ENCODE measurements at regions not wholly inside any gene's neighbourhood (a gene's known extent, or its start where the extent isn't known, plus 50 kb on each side); places are given as distances from the start of the nearest gene placed in this dataset.
A peak's percentile ranks its signal among the peaks of the same experiment; 100 is the strongest.
"Not testable (repeated sequence)": the region's sequence is repeated elsewhere in the genome, so short reads cannot be mapped to it uniquely, and the experiment has no call there.

- DNase-seq (ENCODE audit: low read depth) = no peak
These were observed 524.8 kb upstream of the MAN1A1 start for GRCh38 chr6:119874381-119874780.

- DNase-seq (ENCODE audit: low read depth) = no peak
These were observed 523.5 kb upstream of the MAN1A1 start for GRCh38 chr6:119873107-119873506.

- no peak for DNase-seq (ENCODE audit: low read depth)
These were observed 522.0 kb upstream of the MAN1A1 start for GRCh38 chr6:119871520-119871919.

GRCh38 chr6:119865466-119866350 is 516.1 kb upstream of the MAN1A1 start:
- no peak for DNase-seq (ENCODE audit: low read depth)

DNA sequence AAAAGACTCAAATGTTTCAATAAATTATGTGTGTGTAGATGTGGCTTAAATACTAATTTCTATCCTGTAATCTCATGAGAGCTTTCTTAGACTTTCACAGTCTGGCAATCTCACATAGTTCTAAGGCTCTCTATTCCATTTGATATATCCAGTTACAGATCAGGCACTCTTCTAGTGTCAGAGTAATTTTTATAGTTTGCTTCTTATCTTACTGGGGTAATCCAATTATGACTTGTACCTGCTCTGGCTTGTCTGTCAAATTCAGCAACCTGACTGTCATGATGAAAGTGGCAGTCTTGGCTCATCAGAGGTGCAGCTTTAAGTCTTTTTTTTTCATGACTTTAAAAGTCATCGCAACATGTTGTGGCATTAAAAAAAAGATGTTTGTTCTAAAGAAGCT is 513.2 kb upstream of the MAN1A1 start:
- DNase-seq (ENCODE audit: low read depth) = no peak

DNA sequence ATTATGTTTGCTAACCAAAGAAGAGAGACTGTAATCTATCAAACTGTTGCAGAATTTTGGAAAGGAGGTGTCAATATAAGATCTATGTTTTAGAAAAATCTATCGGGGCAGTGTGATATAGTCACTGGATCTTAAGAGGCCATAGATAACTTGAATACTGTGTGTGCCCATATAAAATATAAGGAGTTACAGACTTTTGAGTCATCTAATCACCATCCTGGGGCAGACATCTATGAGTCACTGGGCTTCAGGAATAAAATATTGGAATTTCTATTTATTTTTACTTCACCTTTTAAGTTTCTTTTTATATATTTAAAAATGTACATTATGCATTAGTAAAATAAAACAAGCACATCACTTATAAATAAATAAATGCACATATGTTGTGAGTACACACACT is 509.3 kb upstream of the MAN1A1 start:
- DNase-seq (ENCODE audit: low read depth) = no peak

- DNase-seq (ENCODE audit: low read depth) = peak; percentile 5
These were observed 506.6 kb upstream of the MAN1A1 start for GRCh38 chr6:119856136-119856535.

GRCh38 chr6:119848696-119849095 is 499.1 kb upstream of the MAN1A1 start:
- DNase-seq (ENCODE audit: low read depth) = no peak

DNA sequence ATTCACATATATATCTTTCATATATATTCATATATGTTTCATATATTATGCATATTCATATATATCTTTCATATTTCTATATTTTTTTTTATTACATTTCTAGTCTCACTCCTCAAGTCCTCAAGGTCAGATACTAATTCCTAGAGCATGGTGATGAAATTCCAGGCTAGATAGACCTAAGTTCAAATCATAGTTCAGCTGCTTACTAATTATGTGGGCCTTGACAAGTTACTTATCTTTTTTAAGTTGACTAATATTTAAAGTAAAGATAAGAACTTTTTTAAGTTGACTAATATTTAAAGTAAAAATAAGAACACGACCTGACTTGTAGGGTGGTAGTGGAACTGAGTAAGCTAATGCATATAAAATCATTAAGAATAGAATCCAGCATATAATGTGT is 495.6 kb upstream of the MAN1A1 start:
- DNase-seq (ENCODE audit: low read depth) = no peak

- no peak for DNase-seq (ENCODE audit: low read depth)
These were observed 494.8 kb upstream of the MAN1A1 start for GRCh38 chr6:119844387-119844786.

- DNase-seq (ENCODE audit: low read depth) = no peak
These were observed 492.6 kb upstream of the MAN1A1 start for GRCh38 chr6:119842191-119842590.

DNA sequence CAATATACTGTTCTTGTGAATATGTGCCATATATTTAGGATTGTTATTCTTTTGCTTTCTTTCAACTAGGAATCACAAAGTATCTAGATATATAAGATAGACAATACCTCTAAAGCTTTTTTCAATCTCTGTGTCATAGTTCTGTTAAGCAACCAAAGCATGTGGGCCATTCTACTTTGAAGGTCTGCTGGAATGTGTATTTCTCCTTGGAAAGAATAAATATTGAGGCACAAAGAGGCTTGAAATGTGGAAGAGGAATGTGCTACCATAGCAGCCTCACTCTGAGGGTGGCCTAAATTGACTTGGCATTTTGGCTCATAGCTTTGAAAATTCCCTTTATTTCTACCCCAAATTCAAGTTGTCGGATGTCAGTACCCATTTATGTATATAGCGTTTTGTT is 488.5 kb upstream of the MAN1A1 start:
- DNase-seq (ENCODE audit: low read depth) = no peak

DNA sequence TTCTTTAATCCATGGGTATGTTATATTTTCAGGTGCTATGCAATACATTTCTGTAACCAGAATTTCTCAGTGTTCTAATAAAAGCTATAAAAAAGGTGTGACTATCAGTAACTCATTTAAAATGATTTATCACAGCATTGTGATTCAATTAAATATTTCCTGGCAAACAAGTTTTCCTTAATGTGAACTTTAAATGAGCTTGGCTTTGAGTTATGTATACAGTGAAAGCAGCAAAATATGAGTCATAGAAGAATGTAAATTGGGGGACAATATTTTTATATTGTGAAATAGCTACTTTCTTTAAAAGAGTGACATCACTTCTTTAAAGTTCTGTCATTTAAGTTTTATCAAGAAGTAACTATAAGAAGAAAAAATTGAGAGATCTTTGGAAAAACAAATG is 484.9 kb upstream of the MAN1A1 start:
- DNase-seq (ENCODE audit: low read depth) = no peak

DNA sequence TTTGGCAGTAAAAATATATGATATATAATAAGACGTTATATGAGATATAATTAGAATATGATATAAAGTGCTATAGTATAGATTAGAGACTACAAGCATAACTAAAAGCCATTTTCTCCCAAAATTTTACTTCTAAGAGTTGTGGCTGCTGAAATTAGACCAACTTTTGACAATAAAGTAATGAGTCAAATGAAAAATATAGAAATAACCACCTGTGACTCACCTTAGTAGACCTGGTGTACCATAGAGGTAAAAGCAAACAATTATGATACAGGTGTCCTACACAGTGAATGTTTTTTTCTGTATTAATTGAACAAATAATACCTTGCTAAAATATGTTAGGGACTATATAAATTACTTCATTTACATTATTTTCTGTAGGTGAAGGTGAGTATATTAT is 482.9 kb upstream of the MAN1A1 start:
- DNase-seq (ENCODE audit: low read depth) = no peak

DNA sequence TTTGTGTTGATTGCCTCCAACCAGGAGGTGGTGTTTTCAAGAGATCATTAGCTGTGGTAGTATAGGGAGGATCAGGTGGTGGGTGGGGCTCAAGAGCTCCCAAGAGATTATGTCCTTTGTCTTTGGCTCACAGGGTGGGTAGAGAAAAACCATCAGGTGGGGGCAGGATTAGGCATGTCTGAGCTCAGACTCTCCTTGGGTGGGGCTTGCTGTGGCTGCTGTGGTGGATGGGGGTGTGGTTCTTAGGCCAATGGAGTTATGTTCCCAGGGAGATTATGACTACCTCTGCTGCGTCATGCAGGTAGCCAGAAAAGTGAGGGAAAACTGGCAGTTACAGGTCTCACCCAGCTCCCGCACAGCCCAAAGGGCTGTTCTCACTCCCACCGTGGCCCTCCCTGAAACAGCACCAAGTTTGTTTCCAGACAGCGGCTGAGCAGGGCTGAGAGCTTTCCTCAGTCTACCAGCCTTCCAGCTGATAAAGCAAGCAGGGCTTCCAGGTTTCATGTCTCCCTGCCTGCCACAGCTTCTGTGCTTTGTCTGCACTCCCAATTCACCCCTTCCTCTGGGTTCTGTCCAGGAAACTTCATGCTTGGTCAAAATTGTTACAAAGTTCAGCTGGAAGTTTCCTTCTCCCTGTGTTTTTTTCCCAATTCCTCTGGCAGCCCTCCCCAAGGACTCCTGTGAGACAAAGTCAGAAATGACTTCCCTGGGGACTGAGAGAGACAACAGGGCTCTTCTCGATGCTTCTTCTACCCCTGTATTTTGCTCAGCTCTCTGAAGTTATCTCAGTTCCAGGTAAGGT is 481.1 kb upstream of the MAN1A1 start:
- no peak for DNase-seq (ENCODE audit: low read depth)

DNA sequence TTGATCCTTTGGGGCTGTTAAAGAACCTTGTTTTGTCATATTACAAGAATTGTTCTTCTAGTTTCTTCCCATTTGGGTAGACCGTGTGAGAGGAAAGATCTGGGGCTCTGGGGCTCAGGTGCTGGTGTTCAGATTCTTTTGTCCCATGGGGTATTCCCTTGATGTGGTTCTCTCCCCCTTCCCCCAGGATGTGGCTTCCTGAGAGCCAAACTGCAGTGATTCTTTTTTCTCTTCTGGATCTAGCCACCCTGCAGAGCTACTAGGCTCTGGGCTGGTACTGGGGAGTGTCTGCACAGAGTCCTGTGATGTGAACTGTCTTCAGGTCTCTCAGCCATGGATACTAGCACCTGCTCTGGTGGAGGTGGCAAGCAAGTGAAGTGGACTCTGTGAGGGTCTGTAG is 480.5 kb upstream of the MAN1A1 start:
- DNase-seq (ENCODE audit: low read depth) = no peak

GRCh38 chr6:119829499-119829898 is 479.9 kb upstream of the MAN1A1 start:
- DNase-seq (ENCODE audit: low read depth) = not testable (repeated sequence)

DNA sequence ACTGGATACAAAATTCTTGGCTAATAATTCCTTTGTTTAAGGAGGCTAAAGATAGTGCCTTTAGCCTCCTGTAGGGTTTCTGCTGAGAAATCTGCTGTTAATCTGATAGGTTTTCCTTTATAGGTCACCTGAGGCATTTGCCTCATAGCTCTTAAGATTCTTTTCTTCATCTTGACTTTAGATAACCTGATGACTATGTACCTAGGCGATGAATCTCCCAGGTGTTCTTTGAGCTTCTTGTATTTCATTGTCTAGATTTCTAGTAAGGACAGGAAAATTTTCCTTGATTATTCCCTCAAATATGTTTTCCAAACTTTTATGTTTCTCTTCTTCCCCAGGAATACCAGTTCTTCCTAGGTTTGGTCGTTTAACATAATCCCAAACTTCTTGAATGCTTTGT is 479.4 kb upstream of the MAN1A1 start:
- no peak for DNase-seq (ENCODE audit: low read depth)

DNA sequence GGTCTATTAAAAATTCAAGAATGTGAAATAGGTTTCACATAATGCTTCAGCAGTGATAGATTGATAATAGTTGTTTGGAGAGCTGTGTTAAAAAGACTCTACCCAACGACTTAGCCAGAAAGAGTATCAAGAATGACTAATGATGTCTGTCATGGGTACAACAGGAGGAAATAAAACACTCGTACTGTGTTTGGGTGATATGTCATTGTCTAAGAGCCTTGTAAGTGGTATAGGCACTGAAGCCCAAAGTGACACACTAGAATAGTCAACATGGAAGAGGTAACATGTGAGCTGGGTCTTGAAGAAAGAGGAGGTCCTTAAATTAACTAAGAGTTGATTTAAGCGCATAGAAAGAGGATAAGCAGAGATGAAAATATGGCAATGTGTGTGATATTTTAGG is 471.8 kb upstream of the MAN1A1 start:
- no peak for DNase-seq (ENCODE audit: low read depth)

DNA sequence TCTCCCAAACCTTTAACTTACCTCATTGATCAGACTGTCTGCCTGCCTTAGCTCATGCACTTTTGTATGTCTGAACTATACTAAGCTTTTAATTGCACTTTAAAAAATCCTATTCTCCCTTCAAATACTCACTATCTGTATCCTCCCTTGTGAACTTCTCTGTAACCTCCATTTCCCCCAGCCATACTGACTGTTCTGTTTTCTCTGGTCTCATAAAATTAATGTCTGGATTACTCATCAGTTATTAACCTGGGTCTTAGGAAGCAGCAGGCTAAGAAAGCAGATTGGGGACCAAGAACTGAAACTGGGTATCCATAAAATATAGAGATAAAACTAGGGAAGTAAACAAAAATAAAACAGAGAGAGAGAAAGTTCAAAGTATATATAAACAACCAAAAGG is 469.3 kb upstream of the MAN1A1 start:
- DNase-seq (ENCODE audit: low read depth) = no peak

GRCh38 chr6:119814609-119815400 is 465.2 kb upstream of the MAN1A1 start:
- no peak for DNase-seq (ENCODE audit: low read depth)

DNA sequence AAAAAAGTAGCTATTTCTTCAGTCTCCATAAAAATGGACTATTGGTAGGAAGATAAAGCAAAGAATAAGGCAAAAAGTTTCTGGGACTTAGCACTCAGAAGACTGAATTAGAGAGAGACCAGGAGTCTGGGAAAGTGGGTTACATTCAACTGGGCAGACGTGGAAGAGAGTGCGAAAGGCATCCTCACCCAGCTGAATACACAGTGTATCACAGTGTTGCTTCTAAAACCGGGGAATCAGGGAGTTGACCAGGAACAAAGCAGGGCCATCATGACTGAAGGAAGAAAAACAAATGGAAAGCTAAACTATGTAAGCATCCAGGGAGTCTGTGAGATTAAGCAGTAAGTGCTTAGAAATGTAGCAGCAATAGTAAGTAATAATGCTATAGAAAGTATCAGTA is 452.9 kb upstream of the MAN1A1 start:
- DNase-seq (ENCODE audit: low read depth) = no peak

GRCh38 chr6:119801056-119801455 is 451.5 kb upstream of the MAN1A1 start:
- no peak for DNase-seq (ENCODE audit: low read depth)

All from activated T-cell treated with anti-CD3 and anti-CD28 coated beads for 48 hours (primary cell).